ENCODE measurements at regions not wholly inside any gene's neighbourhood (a gene's known extent, or its start where the extent isn't known, plus 50 kb on each side); places are given as distances from the start of the nearest gene placed in this dataset.

GRCh38 chr4:136653640-136654406 lies 878.5 kb downstream of the PCDH18 start:
- WGBS (ENCODE audit: insufficient coverage) = no CpG with 5 or more reads among the region's 7 CpGs
- intact Hi-C loops (cut with micrococcal nuclease) = no loop called here
- H3K9ac ChIP-seq (ENCODE audit: insufficient read depth, low read length, poor library complexity, severe bottlenecking) = no peak overlapping the region
- H2AFZ ChIP-seq (ENCODE audit: insufficient read depth, low read depth, low read length, poor library complexity, severe bottlenecking) = no peak overlapping the region
- H3K4me3 Mint-ChIP-seq = no peak overlapping the region
- no peak overlapping the region for H3K4me3 ChIP-seq (replicated peaks in 1 of 3; ENCODE audit: low read depth in 2 of 3, low read length in 3 of 3)
- H3K79me2 ChIP-seq (ENCODE audit: insufficient read depth, low read length) = no peaks in the 10 kb centered on the region
- H3K36me3 ChIP-seq (replicated peaks in 1 of 2; ENCODE audit: control insufficient read depth in 1 of 2, insufficient read depth in 2 of 2, low read length in 2 of 2) = no peaks in the 10 kb centered on the region
- H3K27ac ChIP-seq (ENCODE audit: low read depth in 1 of 2, low read length in 2 of 2) = no peak overlapping the region
- TF ChIP-seq, protein P1, sequence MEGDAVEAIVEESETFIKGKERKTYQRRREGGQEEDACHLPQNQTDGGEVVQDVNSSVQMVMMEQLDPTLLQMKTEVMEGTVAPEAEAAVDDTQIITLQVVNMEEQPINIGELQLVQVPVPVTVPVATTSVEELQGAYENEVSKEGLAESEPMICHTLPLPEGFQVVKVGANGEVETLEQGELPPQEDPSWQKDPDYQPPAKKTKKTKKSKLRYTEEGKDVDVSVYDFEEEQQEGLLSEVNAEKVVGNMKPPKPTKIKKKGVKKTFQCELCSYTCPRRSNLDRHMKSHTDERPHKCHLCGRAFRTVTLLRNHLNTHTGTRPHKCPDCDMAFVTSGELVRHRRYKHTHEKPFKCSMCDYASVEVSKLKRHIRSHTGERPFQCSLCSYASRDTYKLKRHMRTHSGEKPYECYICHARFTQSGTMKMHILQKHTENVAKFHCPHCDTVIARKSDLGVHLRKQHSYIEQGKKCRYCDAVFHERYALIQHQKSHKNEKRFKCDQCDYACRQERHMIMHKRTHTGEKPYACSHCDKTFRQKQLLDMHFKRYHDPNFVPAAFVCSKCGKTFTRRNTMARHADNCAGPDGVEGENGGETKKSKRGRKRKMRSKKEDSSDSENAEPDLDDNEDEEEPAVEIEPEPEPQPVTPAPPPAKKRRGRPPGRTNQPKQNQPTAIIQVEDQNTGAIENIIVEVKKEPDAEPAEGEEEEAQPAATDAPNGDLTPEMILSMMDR (IDR thresholded peaks at IDR 0.05) = no peak
- no peaks in the 10 kb centered on the region for H3K4me1 ChIP-seq (ENCODE audit: control insufficient read depth in 1 of 2, insufficient read depth in 2 of 2, low read length in 2 of 2)
- no peaks in the 10 kb centered on the region for H4K20me1 ChIP-seq (ENCODE audit: insufficient read depth, low read length)
- DNase-seq = no peak
- no peaks in the 10 kb centered on the region for H3K9me3 ChIP-seq (replicated peaks in 1 of 2; ENCODE audit: control insufficient read depth in 1 of 2, insufficient read depth in 1 of 2, low read length in 2 of 2)
- peaks cover 0 to 3% (median 0%) of the 10 kb centered on the region in 3 donors for H3K27me3 Mint-ChIP-seq (ENCODE audit: low read depth in 3 of 3)
- no peaks in the 10 kb centered on the region for H3K36me3 Mint-ChIP-seq
- H3K27me3 ChIP-seq (ENCODE audit: control insufficient read depth in 2 of 2, insufficient read depth in 2 of 2, low read length in 2 of 2) = no peaks in the 10 kb centered on the region
- peaks cover 0 to 3% (median 0%) of the 10 kb centered on the region in 7 donors for H3K9me3 Mint-ChIP-seq
- no peaks in the 10 kb centered on the region for H3K4me1 Mint-ChIP-seq
- no peak overlapping the region for H3K4me2 ChIP-seq (replicated peaks; ENCODE audit: extremely low read depth, low read length, poor library complexity, severe bottlenecking)
- no peak overlapping the region for H3K27ac Mint-ChIP-seq

- no peaks in the 10 kb centered on the region for H4K20me1 ChIP-seq (ENCODE audit: insufficient read depth, low read length)
- DNase-seq = no peak
- H3K4me2 ChIP-seq (replicated peaks; ENCODE audit: extremely low read depth, low read length, poor library complexity, severe bottlenecking) = no peak overlapping the region
- intact Hi-C loops (cut with micrococcal nuclease) = no loop called here
- no peaks in the 10 kb centered on the region for H3K27me3 ChIP-seq (ENCODE audit: control insufficient read depth in 2 of 2, insufficient read depth in 2 of 2, low read length in 2 of 2)
- no peak overlapping the region for H2AFZ ChIP-seq (ENCODE audit: insufficient read depth, low read depth, low read length, poor library complexity, severe bottlenecking)
- Mint-ChIP-seq H3K4me1 (no peaks in the 10 kb centered on the region), H3K27ac (no peak overlapping the region), H3K27me3 (ENCODE audit: low read depth in 3 of 3) (peaks cover 0 to 3% (median 0%) of the 10 kb centered on the region in 3 donors), H3K4me3 (no peak overlapping the region), H3K9me3 (no peaks in the 10 kb centered on the region), H3K36me3 (no peaks in the 10 kb centered on the region)
- no peaks in the 10 kb centered on the region for H3K79me2 ChIP-seq (ENCODE audit: insufficient read depth, low read length)
- H3K27ac ChIP-seq (ENCODE audit: low read depth in 1 of 2, low read length in 2 of 2) = no peak overlapping the region
- TF ChIP-seq, protein P1 (IDR thresholded peaks at IDR 0.05) = no peak
- no peaks in the 10 kb centered on the region for H3K36me3 ChIP-seq (replicated peaks in 1 of 2; ENCODE audit: control insufficient read depth in 1 of 2, insufficient read depth in 2 of 2, low read length in 2 of 2)
- no peaks in the 10 kb centered on the region for H3K4me1 ChIP-seq (ENCODE audit: control insufficient read depth in 1 of 2, insufficient read depth in 2 of 2, low read length in 2 of 2)
- H3K9me3 ChIP-seq (replicated peaks in 1 of 2; ENCODE audit: control insufficient read depth in 1 of 2, insufficient read depth in 1 of 2, low read length in 2 of 2) = no peaks in the 10 kb centered on the region
- no peak overlapping the region for H3K9ac ChIP-seq (ENCODE audit: insufficient read depth, low read length, poor library complexity, severe bottlenecking)
- no peak overlapping the region for H3K4me3 ChIP-seq (replicated peaks in 1 of 3; ENCODE audit: low read depth in 2 of 3, low read length in 3 of 3)
Observed at GRCh38 chr4:136651932-136652331, 880.4 kb downstream of the PCDH18 start.
